NCI-H2171 (cell line): ENCODE measurements at regions not wholly inside any gene's neighbourhood (a gene's known extent, or its start where the extent isn't known, plus 50 kb on each side); places are given as distances from the start of the nearest gene placed in this dataset.

Experiments
- DNase-seq: peaks from one replicate; lab custom pipeline; 2025; lab: John Stamatoyannopoulos, UW

- no peak for DNase-seq
Observed at GRCh38 chr12:111310076-111310870, 58.6 kb downstream of the PHETA1 start.

- DNase-seq = no peak
Observed at GRCh38 chr12:111309584-111309983, 59.3 kb downstream of the PHETA1 start.

GRCh38 chr12:111308473-111308872 lies 60.4 kb downstream of the PHETA1 start:
- no peak for DNase-seq

DNA sequence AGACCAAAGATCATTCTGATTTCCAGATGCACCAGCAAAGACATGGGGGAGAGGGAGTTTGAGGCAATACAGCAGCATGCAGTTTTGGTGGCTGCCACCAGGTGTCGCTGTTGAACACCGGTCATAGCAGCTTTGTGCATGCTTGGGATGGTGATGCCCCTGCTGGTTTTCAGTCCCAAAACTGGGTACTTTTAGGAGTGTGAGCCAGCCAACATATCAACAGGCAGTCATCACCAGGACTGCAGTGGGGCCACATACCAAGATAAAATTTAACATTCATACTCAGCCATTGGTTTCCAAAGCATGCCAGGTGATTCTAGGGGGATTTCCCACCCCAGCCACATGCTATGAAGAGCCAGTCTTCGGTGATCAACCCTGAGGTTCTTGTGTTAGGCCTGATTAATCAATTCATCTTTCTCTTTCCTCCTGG lies 64.2 kb downstream of the PHETA1 start:
- no peak for DNase-seq

DNA sequence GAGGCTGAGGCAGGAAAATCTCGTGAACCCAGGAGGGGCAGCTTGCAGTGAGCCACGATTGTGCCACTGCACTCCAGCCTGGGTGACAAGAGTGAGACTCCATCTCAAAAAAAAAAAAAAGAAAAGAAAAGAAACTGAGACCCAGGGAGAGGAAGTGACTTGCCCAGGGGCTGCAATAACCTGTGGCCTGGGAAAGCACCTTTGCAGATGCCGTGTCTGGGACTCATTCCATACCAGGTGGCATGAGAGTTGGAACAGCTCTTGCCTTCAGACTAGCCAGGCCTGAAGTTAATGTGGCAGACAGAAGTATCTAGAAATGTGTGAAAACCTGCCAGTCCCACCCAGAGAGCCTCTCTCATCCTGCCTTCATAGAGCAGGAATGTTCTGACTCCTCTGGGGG lies 65.4 kb downstream of the PHETA1 start:
- DNase-seq = no peak

DNA sequence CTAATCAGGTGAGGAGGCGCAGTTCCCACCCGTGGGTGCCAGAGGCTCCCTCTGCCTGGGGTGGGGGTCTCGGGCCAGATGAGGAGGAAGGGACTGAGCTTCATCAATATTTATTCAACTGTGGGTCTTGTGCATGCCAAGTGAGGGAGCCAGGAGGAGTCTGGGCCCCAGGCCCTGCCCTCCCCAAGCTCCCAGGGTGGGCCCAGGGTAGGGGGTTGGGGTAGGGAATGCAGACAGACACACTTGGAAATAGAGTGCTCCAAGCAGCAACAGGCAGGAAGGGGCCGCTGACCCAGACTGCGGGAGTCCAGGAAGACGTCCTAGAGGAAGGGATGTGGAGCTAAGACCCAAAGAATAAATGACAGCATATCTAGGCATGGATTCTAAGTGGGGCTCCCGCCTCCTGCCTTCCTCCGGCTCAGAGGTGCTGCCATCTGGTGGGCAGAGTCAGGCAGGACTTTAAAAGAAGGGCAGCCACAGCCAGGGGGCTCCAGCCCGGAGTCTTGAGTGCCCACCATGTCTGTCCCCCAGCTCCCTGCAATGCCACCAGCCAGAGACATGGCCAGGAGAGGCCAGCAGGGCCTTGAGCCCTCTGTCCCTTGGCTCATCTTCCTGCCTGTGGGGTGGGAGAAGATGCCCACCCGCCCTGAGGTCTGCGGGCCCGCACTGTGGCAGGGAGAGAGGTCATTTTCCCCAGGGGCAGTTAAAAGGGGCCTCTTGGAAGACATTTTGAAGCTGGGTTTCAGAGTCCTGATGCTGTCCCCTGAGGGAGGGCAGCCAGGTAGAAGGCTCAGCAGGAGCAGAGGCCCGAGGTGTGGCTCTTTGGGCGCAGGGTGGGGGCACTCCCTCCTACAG lies 70.1 kb downstream of the PHETA1 start:
- peak; percentile 64 for DNase-seq

- no peak for DNase-seq
Observed at GRCh38 chr12:111297703-111298426, 71.0 kb downstream of the PHETA1 start.

- no peak for DNase-seq
Observed at GRCh38 chr12:111296906-111297463, 71.9 kb downstream of the PHETA1 start.

GRCh38 chr12:111295176-111295575 lies 73.7 kb downstream of the PHETA1 start:
- DNase-seq = no peak

DNA sequence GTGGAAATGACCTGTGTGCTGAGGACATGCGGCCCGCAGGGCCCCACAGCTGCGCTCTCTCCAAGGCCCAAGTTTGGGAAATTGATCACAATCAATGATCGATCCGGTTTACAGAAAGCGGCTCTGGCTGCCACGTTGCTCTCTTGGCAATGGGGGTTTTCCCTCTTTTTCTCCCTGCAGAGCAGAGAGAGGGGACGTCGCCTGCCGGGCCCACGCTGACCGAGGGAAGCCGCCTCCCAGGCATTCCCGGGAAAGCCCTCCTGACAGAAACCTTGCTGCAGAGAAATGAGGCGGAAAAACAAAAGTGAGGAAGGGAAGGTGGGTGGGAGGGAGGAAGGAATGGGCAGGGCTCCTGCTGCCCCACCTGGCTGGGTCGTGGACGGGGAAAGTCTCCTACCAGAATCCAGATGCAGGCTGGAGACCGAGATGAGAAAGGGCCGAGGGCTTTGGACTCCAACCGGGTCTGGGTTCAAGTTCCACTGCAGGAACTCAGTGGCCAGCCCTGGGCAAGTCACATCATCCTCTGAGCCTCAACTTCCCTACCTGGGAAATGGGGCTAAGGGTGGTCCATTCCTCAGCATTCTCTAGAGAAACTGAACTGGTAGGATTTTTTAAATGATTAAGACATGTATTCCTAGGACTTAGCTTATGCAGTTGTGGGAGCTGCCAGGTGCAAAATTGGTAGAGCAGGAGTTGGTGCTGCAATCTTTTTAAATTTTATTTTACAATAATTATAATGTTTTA lies 75.5 kb downstream of the PHETA1 start:
- DNase-seq = no peak

- DNase-seq = no peak
Observed at GRCh38 chr12:111291357-111291756, 77.5 kb downstream of the PHETA1 start.

DNA sequence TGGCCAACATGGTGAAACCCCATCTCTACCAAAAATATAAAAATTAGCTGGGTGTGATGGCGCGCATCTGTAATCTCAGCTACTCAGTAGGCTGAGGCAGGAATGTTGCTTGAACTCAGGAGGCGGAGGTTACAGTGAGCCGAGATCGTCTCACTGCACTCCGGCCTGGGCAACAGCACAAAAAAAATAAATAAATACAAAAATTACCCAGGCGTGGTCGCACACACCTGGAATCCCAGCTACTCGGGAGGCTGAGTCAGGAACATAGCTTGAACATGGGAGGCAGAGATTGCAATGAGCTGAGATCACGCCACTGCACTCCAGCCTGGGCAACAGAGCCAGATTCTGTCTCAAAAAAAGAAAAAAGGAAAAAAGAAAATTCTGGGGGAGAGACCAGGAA lies 80.1 kb downstream of the PHETA1 start:
- DNase-seq = no peak

GRCh38 chr12:111287125-111287900 lies 81.6 kb downstream of the PHETA1 start:
- DNase-seq = no peak

DNA sequence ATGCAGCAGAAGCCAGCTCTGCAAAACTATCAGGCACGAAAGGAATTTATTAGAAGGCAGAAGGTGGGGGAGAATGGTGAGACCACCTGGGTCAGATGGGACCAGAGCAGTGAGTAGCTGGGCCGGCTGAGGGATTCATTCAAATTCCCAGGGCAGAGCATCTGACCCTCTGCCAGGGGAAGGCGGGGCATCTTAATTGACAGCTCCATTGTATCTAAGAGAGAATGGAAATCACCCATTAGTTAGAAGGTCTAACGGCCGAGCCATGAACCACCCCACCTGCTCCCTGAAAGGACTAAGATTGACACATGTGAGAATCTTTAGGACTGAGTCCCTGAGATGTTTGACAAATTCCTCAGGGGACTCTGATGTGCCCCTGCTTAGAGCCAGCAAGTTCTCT lies 83.7 kb downstream of the PHETA1 start:
- no peak for DNase-seq

GRCh38 chr12:111284709-111285108 lies 84.2 kb downstream of the PHETA1 start:
- DNase-seq = no peak

- DNase-seq = no peak
Observed at GRCh38 chr12:111283966-111284365, 84.9 kb downstream of the PHETA1 start.

- no peak for DNase-seq
Observed at GRCh38 chr12:111283521-111283920, 85.4 kb downstream of the PHETA1 start.

GRCh38 chr12:111277570-111277969 lies 91.3 kb downstream of the PHETA1 start:
- DNase-seq = no peak

DNA sequence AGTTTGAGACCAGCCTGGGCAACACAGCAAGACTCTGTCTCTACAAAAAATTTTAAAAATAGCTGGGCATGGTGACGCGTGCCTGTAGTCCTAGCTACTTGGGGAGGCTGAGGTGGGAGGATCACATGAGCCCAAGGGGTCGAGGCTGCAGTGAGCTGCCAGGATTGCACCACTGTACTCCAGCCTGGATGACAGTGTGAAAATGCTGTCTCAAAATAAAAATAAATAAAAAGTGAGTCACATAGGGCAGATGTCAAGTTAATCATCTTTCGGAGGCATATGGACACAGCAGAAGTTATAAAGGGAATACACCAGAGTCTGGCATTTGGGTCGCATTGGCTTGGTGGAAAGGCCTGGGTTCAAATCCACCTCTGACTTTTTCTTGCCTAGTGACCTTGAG lies 92.7 kb downstream of the PHETA1 start:
- no peak for DNase-seq

DNA sequence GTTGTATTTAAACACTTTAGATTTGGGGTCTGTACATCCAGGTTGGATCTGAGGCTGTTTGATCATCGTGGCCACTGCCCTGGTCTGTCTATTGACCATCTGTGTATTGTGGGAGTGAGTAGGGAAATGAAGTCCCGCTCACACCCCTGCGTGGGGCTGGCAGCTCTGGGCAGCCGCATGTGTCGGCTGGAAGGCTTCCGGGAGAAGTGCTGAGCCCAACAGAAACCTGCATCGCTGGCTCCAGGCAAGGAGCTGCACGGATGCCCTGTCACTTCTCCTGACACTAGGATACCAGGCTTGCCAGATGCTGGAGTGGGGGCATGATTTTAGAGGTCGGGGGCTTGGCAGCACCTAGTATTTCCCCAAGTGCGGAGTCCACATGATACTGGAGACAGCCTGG lies 93.6 kb downstream of the PHETA1 start:
- DNase-seq = no peak

GRCh38 chr12:111274777-111275176 lies 94.1 kb downstream of the PHETA1 start:
- DNase-seq = no peak
